GM12878 (cell line): ENCODE measurements at regions not wholly inside any gene's neighbourhood (a gene's known extent, or its start where the extent isn't known, plus 50 kb on each side); places are given as distances from the start of the nearest gene placed in this dataset.

ENCODE experiments used
- BCLAF1 ChIP-seq: fragments of 450-650 bp; IDR thresholded peaks from 2 replicates; pipeline ENCODE4 v1.6.1; 2017; ENCODE audit warnings: antibody characterized with exemption, mild to moderate bottlenecking, moderate library complexity
- NFXL1 ChIP-seq: fragments of 450-650 bp; IDR thresholded peaks from 2 replicates; pipeline ENCODE4 v1.6.1; 2017; ENCODE audit warnings: antibody characterized with exemption, mild to moderate bottlenecking, borderline replicate concordance
- NR2C2 ChIP-seq: IDR thresholded peaks from 2 replicates; pipeline ENCODE4 v1.6.1; 2011; ENCODE audit warnings: borderline replicate concordance, low read depth; ENCODE audit not compliant: control insufficient read depth, insufficient read length
- TBL1XR1 ChIP-seq: IDR thresholded peaks from 2 replicates; pipeline ENCODE4 v1.6.1; 2012; ENCODE audit warnings: low read depth, low read length, improper control_type of control experiment
- TF ChIP-seq, protein P1 (sequence below): IDR thresholded peaks from 2 replicates; pipeline ENCODE4 v1.6.1; 2012; ENCODE audit warnings: improper control_type of control experiment, low read depth, low read length; ENCODE audit not compliant: insufficient replicate concordance
- TF ChIP-seq, protein P2 (sequence below): fragments of 450-650 bp; IDR thresholded peaks from 2 replicates; pipeline ENCODE4 v1.6.1; 2016; ENCODE audit warnings: mild to moderate bottlenecking, moderate library complexity, borderline replicate concordance

GRCh38 chr1:168826269-168826668 lies 97.3 kb upstream of the DPT start (continued):
- TF ChIP-seq NFXL1 (no peak), BCLAF1 (no peak), NR2C2 (no peak), TBL1XR1 (no peak)
- TF ChIP-seq, protein P1, sequence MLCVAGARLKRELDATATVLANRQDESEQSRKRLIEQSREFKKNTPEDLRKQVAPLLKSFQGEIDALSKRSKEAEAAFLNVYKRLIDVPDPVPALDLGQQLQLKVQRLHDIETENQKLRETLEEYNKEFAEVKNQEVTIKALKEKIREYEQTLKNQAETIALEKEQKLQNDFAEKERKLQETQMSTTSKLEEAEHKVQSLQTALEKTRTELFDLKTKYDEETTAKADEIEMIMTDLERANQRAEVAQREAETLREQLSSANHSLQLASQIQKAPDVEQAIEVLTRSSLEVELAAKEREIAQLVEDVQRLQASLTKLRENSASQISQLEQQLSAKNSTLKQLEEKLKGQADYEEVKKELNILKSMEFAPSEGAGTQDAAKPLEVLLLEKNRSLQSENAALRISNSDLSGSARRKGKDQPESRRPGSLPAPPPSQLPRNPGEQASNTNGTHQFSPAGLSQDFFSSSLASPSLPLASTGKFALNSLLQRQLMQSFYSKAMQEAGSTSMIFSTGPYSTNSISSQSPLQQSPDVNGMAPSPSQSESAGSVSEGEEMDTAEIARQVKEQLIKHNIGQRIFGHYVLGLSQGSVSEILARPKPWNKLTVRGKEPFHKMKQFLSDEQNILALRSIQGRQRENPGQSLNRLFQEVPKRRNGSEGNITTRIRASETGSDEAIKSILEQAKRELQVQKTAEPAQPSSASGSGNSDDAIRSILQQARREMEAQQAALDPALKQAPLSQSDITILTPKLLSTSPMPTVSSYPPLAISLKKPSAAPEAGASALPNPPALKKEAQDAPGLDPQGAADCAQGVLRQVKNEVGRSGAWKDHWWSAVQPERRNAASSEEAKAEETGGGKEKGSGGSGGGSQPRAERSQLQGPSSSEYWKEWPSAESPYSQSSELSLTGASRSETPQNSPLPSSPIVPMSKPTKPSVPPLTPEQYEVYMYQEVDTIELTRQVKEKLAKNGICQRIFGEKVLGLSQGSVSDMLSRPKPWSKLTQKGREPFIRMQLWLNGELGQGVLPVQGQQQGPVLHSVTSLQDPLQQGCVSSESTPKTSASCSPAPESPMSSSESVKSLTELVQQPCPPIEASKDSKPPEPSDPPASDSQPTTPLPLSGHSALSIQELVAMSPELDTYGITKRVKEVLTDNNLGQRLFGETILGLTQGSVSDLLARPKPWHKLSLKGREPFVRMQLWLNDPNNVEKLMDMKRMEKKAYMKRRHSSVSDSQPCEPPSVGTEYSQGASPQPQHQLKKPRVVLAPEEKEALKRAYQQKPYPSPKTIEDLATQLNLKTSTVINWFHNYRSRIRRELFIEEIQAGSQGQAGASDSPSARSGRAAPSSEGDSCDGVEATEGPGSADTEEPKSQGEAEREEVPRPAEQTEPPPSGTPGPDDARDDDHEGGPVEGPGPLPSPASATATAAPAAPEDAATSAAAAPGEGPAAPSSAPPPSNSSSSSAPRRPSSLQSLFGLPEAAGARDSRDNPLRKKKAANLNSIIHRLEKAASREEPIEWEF, result no peak
- TF ChIP-seq, protein P2, sequence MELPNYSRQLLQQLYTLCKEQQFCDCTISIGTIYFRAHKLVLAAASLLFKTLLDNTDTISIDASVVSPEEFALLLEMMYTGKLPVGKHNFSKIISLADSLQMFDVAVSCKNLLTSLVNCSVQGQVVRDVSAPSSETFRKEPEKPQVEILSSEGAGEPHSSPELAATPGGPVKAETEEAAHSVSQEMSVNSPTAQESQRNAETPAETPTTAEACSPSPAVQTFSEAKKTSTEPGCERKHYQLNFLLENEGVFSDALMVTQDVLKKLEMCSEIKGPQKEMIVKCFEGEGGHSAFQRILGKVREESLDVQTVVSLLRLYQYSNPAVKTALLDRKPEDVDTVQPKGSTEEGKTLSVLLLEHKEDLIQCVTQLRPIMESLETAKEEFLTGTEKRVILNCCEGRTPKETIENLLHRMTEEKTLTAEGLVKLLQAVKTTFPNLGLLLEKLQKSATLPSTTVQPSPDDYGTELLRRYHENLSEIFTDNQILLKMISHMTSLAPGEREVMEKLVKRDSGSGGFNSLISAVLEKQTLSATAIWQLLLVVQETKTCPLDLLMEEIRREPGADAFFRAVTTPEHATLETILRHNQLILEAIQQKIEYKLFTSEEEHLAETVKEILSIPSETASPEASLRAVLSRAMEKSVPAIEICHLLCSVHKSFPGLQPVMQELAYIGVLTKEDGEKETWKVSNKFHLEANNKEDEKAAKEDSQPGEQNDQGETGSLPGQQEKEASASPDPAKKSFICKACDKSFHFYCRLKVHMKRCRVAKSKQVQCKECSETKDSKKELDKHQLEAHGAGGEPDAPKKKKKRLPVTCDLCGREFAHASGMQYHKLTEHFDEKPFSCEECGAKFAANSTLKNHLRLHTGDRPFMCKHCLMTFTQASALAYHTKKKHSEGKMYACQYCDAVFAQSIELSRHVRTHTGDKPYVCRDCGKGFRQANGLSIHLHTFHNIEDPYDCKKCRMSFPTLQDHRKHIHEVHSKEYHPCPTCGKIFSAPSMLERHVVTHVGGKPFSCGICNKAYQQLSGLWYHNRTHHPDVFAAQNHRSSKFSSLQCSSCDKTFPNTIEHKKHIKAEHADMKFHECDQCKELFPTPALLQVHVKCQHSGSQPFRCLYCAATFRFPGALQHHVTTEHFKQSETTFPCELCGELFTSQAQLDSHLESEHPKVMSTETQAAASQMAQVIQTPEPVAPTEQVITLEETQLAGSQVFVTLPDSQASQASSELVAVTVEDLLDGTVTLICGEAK, result no peak
